Calu3 (cell line): ENCODE measurements at regions not wholly inside any gene's neighbourhood (a gene's known extent, or its start where the extent isn't known, plus 50 kb on each side); places are given as distances from the start of the nearest gene placed in this dataset.
"Not testable (repeated sequence)": the region's sequence is repeated elsewhere in the genome, so short reads cannot be mapped to it uniquely, and the experiment has no call there.

Experiments used
- BruUV-seq: library from RNA; stranded (reverse); fragments of 400-500 nt; replicated peaks from 2 replicates; lab custom pipeline; 2021; lab: Mats Ljungman, UMichigan
- CTCF ChIA-PET: fragments of 300-600 bp; sonication (Branson Sonifier 250); formaldehyde crosslinking; loops from one replicate; lab custom pipeline; 2022; ENCODE audit warnings: antibody characterized with exemption; lab: Charles Lee
- DNase-seq: peaks from one replicate; pipeline ENCODE4 v3.0.0; 2022
- H3K27ac Mint-ChIP-seq: one replicate; pipeline ENCODE4 v1.8.0; 2022; ENCODE audit warnings: mixed read lengths; ENCODE audit not compliant: unreplicated experiment
- H3K27me3 Mint-ChIP-seq: one replicate; pipeline ENCODE4 v1.8.0; 2022; ENCODE audit warnings: mixed read lengths; ENCODE audit not compliant: unreplicated experiment
- H3K36me3 Mint-ChIP-seq: one replicate; pipeline ENCODE4 v1.8.0; 2022; ENCODE audit warnings: mild to moderate bottlenecking, moderate library complexity, mixed read lengths; ENCODE audit not compliant: insufficient read depth, unreplicated experiment
- H3K4me1 Mint-ChIP-seq: one replicate; pipeline ENCODE4 v1.8.0; 2022; ENCODE audit warnings: mild to moderate bottlenecking, low read depth, mixed read lengths; ENCODE audit not compliant: unreplicated experiment
- H3K4me3 Mint-ChIP-seq: one replicate; pipeline ENCODE4 v1.8.0; 2022; ENCODE audit warnings: mild to moderate bottlenecking, low read depth, moderate library complexity, mixed read lengths; ENCODE audit not compliant: unreplicated experiment
- H3K9me3 Mint-ChIP-seq: one replicate; pipeline ENCODE4 v1.8.0; 2022; ENCODE audit warnings: low read depth, mixed read lengths; ENCODE audit not compliant: unreplicated experiment
- CTCF ChIP-seq: fragments of 200-600 bp; IDR thresholded peaks from one replicate; pipeline ENCODE4 v1.8.0; 2022; ENCODE audit warnings: antibody characterized with exemption; ENCODE audit not compliant: unreplicated experiment
- intact Hi-C: fragments of 100-400 bp; cut with micrococcal nuclease; formaldehyde crosslinking; loops from one replicate; pipeline ENCODE4 v1.10.0; 2022; ENCODE audit not compliant: unreplicated experiment

GRCh38 chr2:94595956-94596355 lies 275.3 kb upstream of the TEKT4 start:
- DNase-seq, H3K9me3 Mint-ChIP-seq, H3K27ac Mint-ChIP-seq, H3K36me3 Mint-ChIP-seq, intact Hi-C loops, BruUV-seq, H3K4me3 Mint-ChIP-seq, CTCF ChIA-PET, H3K27me3 Mint-ChIP-seq: not testable (repeated sequence)
- peaks cover 10% of the 10 kb centered on the region for H3K4me1 Mint-ChIP-seq

GRCh38 chr2:94598075-94598713 lies 273.0 kb upstream of the TEKT4 start:
- H3K9me3 Mint-ChIP-seq, BruUV-seq, CTCF ChIA-PET, H3K4me3 Mint-ChIP-seq, intact Hi-C loops, H3K27me3 Mint-ChIP-seq, H3K36me3 Mint-ChIP-seq, H3K27ac Mint-ChIP-seq, DNase-seq: not testable (repeated sequence)
- H3K4me1 Mint-ChIP-seq = peaks cover 10% of the 10 kb centered on the region

GRCh38 chr2:94600929-94601328 lies 270.3 kb upstream of the TEKT4 start:
- CTCF ChIA-PET, intact Hi-C loops, H3K36me3 Mint-ChIP-seq, BruUV-seq, H3K4me3 Mint-ChIP-seq, H3K9me3 Mint-ChIP-seq, H3K4me1 Mint-ChIP-seq, H3K27ac Mint-ChIP-seq, DNase-seq, H3K27me3 Mint-ChIP-seq: not testable (repeated sequence)

- Mint-ChIP-seq H3K36me3 (no peaks in the 10 kb centered on the region), H3K4me3 (no peak overlapping the region), H3K27ac (no peak overlapping the region), H3K9me3 (no peaks in the 10 kb centered on the region), H3K27me3 (peaks cover 9% of the 10 kb centered on the region), H3K4me1 (no peaks in the 10 kb centered on the region)
- intact Hi-C loops = no loop called here
- CTCF ChIA-PET = no interaction called here
- BruUV-seq = no TSS peak
- DNase-seq = no peak
- TF ChIP-seq CTCF = no peak
Observed at GRCh38 chr2:94602466-94602865, 268.8 kb upstream of the TEKT4 start.

- Mint-ChIP-seq H3K36me3 (no peaks in the 10 kb centered on the region), H3K27me3 (peaks cover 9% of the 10 kb centered on the region), H3K27ac (no peak overlapping the region), H3K4me1 (no peaks in the 10 kb centered on the region), H3K9me3 (peaks cover 2% of the 10 kb centered on the region), H3K4me3 (no peak overlapping the region)
- CTCF ChIA-PET = no interaction called here
- intact Hi-C loops = no loop called here
- TF ChIP-seq CTCF = no peak
- no TSS peak for BruUV-seq
- no peak for DNase-seq
Observed at GRCh38 chr2:94622113-94622618, 249.1 kb upstream of the TEKT4 start.

GRCh38 chr2:94628953-94629352 lies 242.3 kb upstream of the TEKT4 start:
- H3K36me3 Mint-ChIP-seq, H3K27ac Mint-ChIP-seq, H3K4me1 Mint-ChIP-seq, DNase-seq, H3K4me3 Mint-ChIP-seq, intact Hi-C loops, H3K27me3 Mint-ChIP-seq, BruUV-seq, CTCF ChIA-PET, H3K9me3 Mint-ChIP-seq: not testable (repeated sequence)

GRCh38 chr2:94641397-94641796 lies 229.8 kb upstream of the TEKT4 start:
- BruUV-seq, intact Hi-C loops, H3K4me1 Mint-ChIP-seq, CTCF ChIA-PET, H3K9me3 Mint-ChIP-seq, H3K36me3 Mint-ChIP-seq, H3K27ac Mint-ChIP-seq, H3K4me3 Mint-ChIP-seq, DNase-seq, H3K27me3 Mint-ChIP-seq: not testable (repeated sequence)

- H3K9me3 Mint-ChIP-seq, H3K4me3 Mint-ChIP-seq, BruUV-seq, H3K36me3 Mint-ChIP-seq, intact Hi-C loops, H3K27ac Mint-ChIP-seq, CTCF ChIA-PET, DNase-seq, H3K4me1 Mint-ChIP-seq, H3K27me3 Mint-ChIP-seq: not testable (repeated sequence)
Observed at GRCh38 chr2:94652131-94652530, 219.1 kb upstream of the TEKT4 start.
